ENCODE measurements at regions not wholly inside any gene's neighbourhood (a gene's known extent, or its start where the extent isn't known, plus 50 kb on each side); places are given as distances from the start of the nearest gene placed in this dataset.

DNA sequence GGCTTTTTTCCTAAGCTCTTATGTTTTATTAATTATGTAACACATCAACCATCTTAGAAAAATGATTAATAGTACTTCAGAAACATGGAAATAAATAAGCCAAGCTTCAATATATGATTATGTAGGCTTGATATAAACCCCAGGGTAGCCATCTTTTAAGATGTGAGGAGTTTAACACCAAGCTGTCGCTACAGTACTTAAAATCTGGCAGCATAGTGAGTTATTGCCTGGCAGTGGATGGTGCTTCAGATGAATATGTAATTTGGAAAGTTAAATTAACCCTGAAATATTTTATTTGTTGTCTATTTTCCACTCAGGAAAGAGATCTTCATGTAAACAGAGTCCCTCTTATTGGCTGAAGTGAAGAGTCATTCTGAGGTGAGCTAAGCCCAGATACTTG, 339.0 kb upstream of the ZFP64 start:
- TF ChIP-seq CTCF (IDR thresholded peaks at IDR 0.05) (no peak), EZH2 (IDR thresholded peaks at IDR 0.05; ENCODE audit: borderline replicate concordance, insufficient read depth, low read depth, low read length, poor library complexity, severe bottlenecking) (no peak)
